Fibroblast of mammary gland (primary cell): ENCODE measurements at regions not wholly inside any gene's neighbourhood (a gene's known extent, or its start where the extent isn't known, plus 50 kb on each side); places are given as distances from the start of the nearest gene placed in this dataset.

Source experiments
- DNase-seq: peaks from one replicate; pipeline ENCODE4 v3.0.0-alpha.2; 2010; ENCODE audit warnings: low read depth
- H3K4me3 ChIP-seq: 2 replicates; pipeline ENCODE4 v1.5.1; 2011; ENCODE audit warnings: low read depth, mild to moderate bottlenecking, low read length, moderate library complexity; ENCODE audit not compliant: control insufficient read depth
- CTCF ChIP-seq: conservative IDR thresholded peaks from 2 replicates; pipeline ENCODE4 v1.5.1; 2011; ENCODE audit warnings: low read depth, low read length, inconsistent platforms; ENCODE audit not compliant: control insufficient read depth, insufficient read depth

GRCh38 chr2:19119326-19120001 lies 239.0 kb downstream of the OSR1 start:
- no peak for TF ChIP-seq CTCF
- no peak overlapping the region for H3K4me3 ChIP-seq
- no peak for DNase-seq

GRCh38 chr2:19116918-19117317 lies 241.5 kb downstream of the OSR1 start:
- no peak for TF ChIP-seq CTCF
- DNase-seq = no peak
- no peak overlapping the region for H3K4me3 ChIP-seq

- TF ChIP-seq CTCF = no peak
- DNase-seq = no peak
- H3K4me3 ChIP-seq = no peak overlapping the region
Measured at GRCh38 chr2:19114754-19115231, 243.6 kb downstream of the OSR1 start.

GRCh38 chr2:19114126-19114525 lies 244.3 kb downstream of the OSR1 start:
- no peak for DNase-seq
- TF ChIP-seq CTCF = no peak
- no peak overlapping the region for H3K4me3 ChIP-seq

GRCh38 chr2:19111354-19111753 lies 247.1 kb downstream of the OSR1 start:
- DNase-seq = no peak
- H3K4me3 ChIP-seq = no peak overlapping the region
- TF ChIP-seq CTCF = no peak

- no peak for DNase-seq
- no peak for TF ChIP-seq CTCF
- no peak overlapping the region for H3K4me3 ChIP-seq
Measured at GRCh38 chr2:19109518-19109917, 248.9 kb downstream of the OSR1 start.
